Epithelial cell of prostate (primary cell): ENCODE measurements at regions not wholly inside any gene's neighbourhood (a gene's known extent, or its start where the extent isn't known, plus 50 kb on each side); places are given as distances from the start of the nearest gene placed in this dataset.

Experiments
- DNase-seq: peaks from one replicate; pipeline ENCODE4 v3.0.0-alpha.2; 2011; ENCODE audit warnings: low read depth, low spot score
- H3K27ac ChIP-seq: fragments of 450-650 bp; 2 replicates; pipeline ENCODE4 v1.5.1; 2017; ENCODE audit warnings: mild to moderate bottlenecking

DNA sequence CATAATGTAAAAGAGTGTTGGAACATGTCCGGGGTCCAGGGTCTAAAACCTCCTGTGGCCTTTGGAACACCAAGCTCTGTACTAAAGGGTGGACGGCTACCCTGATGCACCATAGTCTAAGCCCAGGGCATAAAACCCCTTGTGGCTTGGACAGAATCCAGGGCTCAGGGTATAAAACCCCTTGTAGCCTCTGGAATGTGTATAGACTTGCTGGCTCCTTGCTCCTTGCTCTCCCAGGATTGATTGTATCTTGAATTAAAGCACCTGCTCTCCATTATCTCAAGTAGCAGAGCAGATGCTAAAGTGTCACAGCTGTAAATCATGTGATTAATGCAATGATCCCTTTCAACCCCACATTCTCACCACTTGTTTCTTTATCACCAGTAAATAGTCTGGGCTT lies 556.5 kb downstream of the LRFN5 start:
- DNase-seq = no peak
- H3K27ac ChIP-seq = no peak overlapping the region

DNA sequence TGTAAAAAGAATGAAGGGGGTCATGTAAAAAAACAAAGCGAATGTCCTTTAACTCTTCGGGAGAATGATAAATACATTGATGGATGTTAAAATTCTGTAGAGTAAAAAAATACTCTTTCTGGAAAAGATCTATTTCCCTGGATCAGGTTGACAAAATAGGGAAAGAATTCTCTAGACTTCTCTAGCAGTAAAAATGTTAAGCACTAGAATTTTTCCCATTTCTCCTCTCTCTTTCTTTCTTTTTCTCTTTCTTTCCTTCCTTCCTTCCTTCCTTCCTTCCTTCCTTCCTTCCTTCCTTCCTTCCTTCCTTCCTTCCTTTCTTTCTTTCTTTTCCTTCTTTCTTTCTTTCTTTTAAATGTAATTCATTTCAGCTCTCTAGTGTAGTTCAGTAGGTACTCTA lies 552.5 kb downstream of the LRFN5 start:
- H3K27ac ChIP-seq = no peak overlapping the region
- no peak for DNase-seq

DNA sequence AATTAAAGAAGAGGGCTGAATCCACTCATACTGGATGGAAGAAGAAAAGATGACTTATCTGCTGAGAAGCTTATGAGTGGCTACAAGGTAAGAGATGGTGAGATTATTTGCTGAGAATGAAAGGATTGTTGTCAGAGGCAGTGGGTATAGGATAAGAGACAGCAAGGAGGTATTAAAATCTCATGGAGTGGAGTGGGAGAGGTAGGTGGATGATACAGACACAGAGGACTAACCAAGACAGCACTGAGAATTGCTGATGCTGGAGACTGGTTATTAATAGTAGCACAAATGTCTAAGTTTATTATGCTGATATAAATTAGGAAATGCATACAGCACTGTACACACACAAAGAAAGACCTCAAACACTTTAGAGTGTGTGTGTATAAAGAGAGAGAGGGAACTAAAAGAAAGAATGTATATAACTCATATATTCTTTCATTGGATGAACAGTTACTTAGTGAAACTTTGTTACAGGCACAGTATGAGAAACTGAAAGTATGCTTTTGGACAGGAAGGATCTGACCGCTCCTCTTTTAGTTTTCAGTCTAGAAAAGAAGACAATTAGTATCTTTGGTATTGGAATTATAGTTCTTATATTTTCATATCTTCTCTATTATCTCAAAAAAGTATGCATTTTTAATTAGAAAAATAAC lies 543.1 kb downstream of the LRFN5 start:
- no peak overlapping the region for H3K27ac ChIP-seq
- no peak for DNase-seq

DNA sequence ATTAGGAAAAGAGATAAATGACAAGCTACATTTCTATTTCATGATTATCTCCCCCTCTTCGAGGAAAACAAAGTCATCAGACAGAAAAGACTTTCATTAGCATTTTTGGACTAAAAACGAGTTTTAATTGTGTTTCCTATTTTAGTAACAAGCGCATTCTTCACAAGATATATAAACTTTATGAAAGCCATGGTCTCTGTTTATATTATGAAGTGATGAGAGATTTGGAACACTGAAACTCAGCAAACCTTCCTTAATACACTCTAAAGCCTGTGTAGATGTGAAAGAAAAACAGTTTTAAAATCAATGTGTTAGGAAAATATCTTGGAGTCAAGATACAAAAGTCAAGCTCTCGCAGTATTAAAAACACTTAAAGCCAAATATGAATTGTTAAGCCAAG lies 539.1 kb downstream of the LRFN5 start:
- DNase-seq = no peak

DNA sequence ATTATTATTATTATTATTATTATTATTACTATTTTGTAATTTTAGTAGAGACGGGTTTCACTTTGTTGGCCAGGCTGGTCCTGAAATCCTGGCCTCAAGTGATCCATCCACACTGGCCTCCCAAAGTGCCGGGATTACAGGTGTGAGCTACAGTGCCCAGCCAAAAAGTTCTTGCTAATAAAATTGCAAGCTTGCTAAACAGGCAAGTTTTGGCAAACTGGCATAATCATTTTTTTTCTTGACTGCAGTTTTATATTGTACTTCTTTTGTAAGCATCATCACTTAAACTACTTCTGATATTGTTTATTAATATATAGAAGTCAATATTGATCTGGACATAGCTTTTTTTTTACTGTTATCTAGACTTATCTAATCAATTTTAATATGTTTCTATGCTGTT lies 536.4 kb downstream of the LRFN5 start:
- DNase-seq = no peak
- no peak overlapping the region for H3K27ac ChIP-seq

More for the DNA sequence above, 539.1 kb downstream of the LRFN5 start:
- no peak overlapping the region for H3K27ac ChIP-seq

DNA sequence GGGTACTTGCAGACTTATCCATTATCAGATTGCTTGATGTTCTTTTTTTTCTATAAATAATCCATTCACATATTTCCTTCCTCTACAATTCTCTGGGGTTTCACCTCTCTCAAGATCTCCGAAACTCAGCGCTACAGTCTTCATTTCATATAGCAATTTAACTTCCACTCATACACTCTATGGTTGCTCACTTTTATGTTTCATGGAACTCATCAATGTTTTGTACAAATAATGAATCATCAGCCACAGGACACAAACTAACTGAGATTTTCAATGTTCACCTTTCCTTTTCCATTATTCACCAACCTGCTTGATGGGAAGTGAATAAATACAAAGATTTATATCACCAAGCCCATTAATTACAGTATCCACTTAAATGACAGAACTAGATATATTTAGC lies 534.7 kb downstream of the LRFN5 start:
- peak; percentile 27 for DNase-seq
- H3K27ac ChIP-seq = peak overlapping the region; percentile 77

DNA sequence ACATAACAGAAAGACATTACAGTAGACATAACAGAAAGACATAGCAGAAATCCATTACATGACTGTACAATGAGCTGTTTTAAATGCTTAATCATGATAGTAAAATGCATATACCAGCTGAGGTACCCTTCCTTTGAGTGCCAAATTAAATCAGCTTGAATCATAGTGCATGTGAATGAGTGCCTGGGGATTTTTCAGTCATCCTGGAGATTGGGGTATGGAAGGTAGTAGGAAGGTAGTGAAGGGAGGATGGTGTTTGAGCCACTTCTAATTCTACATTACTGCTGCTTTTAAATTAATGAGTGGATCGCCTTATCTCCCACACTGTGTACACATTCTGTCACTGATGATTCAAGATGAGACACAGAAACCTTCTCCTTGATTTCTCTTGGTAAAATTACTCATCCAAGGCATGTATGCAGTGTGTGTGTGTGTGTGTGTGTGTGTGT lies 534.2 kb downstream of the LRFN5 start:
- peak; percentile 82 for DNase-seq
- peak overlapping the region; percentile 77 for H3K27ac ChIP-seq

DNA sequence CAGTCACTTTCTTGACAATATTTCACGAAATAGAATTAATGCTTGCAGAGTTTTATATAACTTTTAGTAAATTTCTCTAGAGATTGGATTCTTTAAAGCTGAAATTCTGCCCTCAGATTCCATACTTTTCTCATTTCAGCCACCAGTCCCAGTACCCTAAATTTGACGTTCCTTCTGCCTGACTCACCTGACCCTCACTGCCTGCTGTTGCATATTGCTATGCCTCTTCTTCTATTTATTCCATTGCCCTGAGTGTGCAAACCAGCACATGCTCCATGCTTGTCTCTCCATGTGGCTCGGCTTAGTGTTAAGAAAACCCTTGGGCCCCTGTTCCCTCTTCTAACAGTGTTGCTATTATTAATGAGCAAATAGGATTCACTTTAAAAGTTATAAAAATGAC lies 533.3 kb downstream of the LRFN5 start:
- no peak for DNase-seq
- H3K27ac ChIP-seq = peak overlapping the region; percentile 77

DNA sequence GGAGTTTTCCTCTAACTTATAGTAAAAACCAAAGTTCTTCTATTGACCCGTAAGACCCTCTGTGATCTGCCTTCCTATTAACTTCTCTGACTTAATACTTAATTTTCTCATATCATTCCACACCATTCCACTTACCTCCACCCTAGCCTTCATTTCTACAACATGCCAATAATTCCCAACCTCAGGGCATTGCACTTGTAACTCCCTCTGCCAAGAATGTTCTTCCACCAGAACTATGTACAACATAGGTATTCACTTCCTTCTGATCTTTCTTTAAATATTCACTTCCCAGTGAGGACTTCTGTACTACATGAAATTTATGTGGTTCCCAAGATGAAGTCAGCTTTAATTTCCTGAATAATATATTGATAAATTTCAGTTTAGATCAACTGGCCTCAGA lies 531.7 kb downstream of the LRFN5 start:
- H3K27ac ChIP-seq = peak overlapping the region; percentile 0
- DNase-seq = no peak

DNA sequence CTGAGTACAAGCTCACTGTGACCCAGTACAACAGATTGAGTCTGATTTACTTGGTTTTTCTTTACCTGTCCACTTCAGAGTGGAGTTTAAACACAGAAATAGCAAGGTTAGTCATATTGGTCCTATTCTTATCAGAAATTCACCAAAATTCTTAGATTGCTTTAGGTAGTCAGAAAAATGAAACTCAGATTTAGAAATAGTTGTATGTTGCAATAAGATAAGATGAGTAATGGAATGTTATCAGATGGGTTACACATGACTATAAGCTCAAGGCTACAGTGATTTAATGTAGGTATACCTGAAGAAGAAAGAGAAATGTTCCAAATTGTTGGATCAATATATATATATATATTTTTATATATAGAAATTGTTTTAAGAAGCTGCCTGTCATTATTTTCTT lies 524.1 kb downstream of the LRFN5 start:
- no peak overlapping the region for H3K27ac ChIP-seq
- DNase-seq = no peak

DNA sequence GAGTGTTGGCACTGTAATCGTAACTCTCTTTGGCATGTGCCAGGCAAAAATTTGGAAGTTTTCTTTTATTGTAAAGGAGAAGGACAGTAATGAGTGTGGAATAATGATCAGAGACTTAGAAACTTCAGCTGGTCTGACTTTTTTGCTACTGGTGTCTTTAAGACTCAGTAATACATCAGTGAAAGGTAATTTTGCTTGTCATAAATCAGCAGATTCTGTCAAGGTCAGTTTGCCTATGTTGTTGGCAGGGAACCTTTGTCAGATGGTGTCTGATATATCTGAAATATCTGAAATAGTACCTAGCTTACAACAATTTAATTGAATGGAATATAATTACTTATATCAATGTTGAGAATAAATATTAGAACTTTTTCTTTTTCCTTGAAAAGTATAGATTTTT lies 516.9 kb downstream of the LRFN5 start:
- no peak for DNase-seq
- H3K27ac ChIP-seq = no peak overlapping the region

DNA sequence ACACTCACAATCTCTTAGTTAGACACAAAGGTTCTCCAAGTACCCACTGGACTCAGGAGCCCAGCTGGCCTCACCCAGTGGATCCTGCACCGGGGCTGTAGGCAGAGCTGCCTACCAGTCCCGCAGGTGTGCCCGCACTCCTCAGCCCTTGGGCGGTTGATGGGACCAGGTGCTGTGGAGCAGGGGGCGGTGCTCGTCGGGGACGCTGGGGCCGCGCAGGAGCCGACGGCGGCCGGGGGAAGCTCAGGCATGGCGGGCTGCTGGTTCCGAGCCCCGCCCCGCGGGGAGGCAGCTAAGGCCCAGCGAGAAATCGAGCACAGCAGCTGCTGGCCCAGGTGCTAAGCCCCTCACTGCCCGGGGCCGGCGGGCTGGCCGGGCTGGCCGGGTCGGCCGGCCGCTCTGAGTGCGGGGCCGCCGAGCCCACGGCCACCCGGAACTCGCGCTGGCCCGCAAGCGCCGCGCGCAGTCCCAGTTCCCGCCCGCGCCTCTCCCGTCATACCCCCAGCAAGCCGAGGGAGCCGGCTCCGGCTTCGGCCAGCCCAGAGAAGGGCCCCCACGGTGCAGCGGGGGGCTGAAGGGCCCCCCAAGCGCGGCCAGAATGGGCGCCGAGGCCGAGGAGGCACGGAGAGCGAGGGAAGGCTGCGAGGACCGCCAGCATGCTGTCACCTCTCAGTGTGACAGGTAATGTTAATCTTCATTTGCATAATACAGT lies 506.8 kb downstream of the LRFN5 start:
- no peak for DNase-seq
- no peak overlapping the region for H3K27ac ChIP-seq

DNA sequence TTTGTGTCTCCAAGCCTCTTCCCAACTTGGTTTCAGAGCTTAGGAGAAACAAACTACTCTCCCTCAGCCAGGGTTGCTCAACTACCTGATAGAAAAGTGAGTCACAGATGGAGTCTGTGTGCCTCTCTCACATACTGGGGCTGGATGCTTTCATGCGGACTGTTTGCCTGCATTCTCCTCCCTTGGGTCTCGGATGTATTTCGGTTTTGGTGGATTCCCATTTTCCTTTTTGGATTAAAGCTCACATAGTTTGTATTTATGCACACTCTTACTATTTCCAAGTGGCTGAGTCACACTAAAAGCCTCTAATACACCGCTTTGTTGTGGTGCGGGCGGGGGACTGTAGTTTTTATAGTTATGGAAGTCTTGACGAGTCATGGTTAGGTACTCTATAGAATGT lies 505.4 kb downstream of the LRFN5 start:
- no peak for DNase-seq
- no peak overlapping the region for H3K27ac ChIP-seq

DNA sequence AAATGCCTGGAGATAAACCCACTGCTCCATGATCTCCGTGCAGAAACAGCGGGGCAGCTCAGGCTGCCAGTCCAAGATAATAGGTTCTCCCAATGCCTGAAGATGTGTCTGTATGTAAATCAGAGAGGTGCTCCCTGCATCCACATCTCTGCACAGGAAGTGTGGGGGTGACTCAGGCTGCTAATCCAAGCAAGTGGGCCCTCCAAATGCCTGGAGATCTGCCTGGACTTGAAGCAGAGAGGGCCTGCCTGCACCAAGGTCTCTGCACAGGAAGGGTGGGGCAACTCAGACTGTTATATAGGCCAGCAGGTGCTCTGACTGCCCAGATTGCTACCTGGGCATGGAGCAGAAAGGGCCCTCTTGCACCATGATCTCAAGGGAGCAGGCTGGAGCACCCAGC lies 504.7 kb downstream of the LRFN5 start:
- no peak for DNase-seq
- no peak overlapping the region for H3K27ac ChIP-seq

DNA sequence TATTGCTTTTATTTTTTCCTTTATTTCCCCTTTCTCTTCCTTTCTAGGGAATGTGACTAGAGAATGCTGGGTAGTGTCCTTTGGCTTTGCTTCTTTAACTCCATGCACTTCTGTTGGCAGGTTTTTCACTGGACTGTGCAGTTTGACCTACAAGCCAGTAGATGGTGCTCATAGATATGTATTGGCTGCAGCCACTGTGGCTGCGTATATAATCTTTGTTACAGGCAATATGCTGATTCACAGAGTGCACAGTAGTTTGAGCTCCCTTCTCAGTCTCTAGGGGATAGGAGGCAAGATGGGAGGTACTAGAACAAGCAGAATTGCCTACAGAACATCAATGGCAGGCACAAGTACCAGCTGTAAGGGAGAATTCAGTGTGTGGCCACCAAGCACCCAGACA lies 503.5 kb downstream of the LRFN5 start:
- DNase-seq = no peak
- no peak overlapping the region for H3K27ac ChIP-seq

DNA sequence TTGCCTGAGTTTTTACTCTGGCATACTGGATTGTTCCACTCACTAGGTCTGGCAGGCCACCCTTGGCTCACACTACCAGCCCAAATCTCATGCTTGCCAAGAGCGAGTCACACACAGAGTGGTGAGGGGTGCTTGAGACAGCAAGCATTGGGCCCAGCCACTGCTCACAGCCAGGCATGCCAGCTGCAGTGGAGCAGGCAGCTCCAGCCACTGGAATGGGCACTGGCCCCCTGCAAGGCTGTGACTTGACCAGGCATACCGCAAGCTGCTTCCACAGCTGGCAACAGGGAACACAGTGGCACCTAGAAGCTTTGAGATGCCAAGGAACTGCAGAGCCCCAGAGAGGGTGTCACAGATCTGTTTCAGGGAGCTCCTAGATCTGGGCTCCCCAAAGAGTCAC lies 488.5 kb downstream of the LRFN5 start:
- DNase-seq = no peak
- no peak overlapping the region for H3K27ac ChIP-seq

DNA sequence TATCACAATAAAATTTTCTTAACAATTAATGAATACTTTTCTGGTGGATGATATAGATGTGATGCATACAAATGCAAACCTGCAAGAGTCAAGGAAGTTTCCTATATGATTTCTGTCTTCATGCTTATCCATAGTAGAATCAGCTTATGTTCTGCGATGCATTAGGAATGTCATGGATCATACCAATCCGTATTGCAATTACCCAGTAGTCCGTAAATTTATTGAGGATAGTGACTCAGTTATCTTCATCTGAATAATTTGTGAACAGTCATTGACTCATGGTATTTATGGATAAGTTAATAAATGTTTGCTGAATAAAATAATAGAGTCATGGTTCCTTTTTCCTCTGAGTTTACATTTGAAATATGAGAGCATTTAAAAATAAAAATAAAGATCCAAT lies 483.4 kb downstream of the LRFN5 start:
- DNase-seq = no peak
- H3K27ac ChIP-seq = no peak overlapping the region

DNA sequence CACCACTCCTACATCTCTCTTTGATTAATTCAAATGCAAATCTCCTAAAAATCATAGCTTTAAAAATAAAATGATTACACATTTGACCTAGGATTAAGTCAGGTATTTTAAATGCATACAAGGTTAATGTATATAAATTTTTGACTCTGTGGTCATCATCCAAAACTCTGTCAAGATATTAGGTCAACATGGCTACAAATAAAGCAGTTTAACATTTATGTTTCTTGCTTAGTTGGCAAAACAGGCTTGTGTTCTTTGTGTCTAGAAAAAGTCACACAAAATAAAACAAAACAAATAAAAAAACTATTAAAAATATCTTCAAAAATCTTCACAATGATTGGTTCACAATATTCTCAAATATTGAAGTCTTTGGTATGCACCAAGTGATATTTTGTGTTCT lies 473.2 kb downstream of the LRFN5 start:
- H3K27ac ChIP-seq = no peak overlapping the region
- DNase-seq = no peak

DNA sequence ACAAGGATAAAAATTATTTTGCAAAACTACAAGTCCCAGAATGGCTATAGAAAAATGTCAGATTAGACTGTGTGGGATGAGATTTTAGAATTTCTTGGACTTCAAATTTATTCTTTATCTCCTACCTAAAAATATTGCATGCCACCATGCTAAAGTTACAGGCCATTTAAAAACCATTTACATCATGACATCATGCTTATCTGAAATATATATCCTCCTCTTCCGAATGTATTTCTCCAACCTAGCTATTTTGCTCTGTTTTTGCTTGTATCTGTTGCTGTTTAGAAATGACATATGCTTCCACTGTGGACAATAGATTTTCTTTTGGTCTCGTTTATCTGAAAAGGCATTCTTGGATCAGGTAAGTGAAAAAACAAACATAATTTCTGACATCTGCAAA lies 471.7 kb downstream of the LRFN5 start:
- no peak for DNase-seq
- H3K27ac ChIP-seq = no peak overlapping the region

DNA sequence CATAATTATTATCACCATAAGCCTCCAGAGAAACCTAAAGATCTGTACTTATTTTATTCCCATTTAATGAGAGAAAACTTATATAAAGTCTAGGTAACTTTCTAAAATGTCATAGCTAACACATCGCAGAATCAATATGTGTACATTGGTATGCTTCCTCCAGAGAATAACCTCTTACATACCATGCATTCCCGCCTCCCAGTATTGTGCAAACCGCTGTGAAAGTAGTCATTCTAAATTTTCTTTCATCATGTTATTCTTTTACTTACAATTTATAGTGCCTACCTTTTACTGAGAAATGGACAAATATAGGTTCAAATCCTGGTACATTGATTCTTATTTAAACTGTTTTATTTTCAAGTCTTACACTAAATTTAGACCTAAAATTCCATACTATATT lies 463.4 kb downstream of the LRFN5 start:
- no peak for DNase-seq
- no peak overlapping the region for H3K27ac ChIP-seq

DNA sequence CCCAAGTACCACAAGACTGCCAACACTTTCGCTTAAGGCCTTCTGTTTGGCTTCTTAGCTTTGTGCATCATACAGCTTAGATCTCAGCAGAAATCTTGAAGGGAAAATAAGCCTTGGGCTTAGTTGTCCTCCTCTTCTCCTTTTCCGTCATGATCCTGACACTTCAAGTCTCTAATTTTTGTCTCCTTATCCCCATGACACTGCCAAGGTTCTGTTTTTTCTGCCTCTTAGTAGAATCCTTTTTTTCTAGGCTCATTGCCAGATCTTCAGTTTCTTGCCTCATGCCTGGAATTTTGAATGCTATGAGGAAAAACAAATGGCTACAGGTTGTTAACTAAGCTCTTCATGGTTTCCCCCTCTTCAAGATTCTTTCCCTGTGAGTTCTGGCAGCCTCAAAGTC lies 450.4 kb downstream of the LRFN5 start:
- DNase-seq = no peak
- H3K27ac ChIP-seq = no peak overlapping the region

DNA sequence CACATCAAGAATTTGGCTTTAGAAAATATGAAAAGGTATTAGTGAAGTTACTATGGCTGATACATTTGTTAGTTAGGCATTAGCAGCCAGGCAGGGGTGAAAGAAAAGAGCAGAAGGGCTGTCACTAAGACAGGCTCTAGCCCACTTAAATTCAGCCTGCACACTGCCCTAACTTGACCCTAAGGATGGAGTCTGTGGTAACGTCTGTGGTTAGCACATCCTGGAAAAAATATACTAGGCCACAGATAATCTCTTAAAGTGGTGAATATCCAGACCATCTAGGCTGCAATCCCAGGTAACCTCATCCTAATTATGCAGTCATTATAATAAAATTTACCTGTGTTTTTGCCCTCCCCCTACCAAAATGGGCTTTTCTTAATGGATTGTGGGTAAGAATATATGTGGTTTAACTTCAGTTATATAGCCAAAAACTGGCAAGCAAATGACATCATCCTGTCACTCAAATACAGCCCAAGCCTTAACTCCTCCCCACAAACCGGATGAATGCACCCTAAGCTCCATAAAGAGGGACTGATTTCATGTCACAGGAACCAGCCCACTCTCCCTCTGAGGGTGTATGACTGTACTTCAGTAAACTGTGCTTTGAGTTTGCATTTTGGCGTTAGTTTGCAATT lies 440.9 kb downstream of the LRFN5 start:
- DNase-seq = no peak
- no peak overlapping the region for H3K27ac ChIP-seq
